T-helper 2 cell treated with Interferon-gamma antibody and Interleukin-4, amounts not matched to agents 5 μg/mL and 100 μg/mL, for 36 hours (primary cell): ENCODE measurements at regions not wholly inside any gene's neighbourhood (a gene's known extent, or its start where the extent isn't known, plus 50 kb on each side); places are given as distances from the start of the nearest gene placed in this dataset.

Experiments used
- DNase-seq: peaks from one replicate; pipeline ENCODE4 v3.0.0; 2021; ENCODE audit warnings: low spot score
- H3K27ac Mint-ChIP-seq: one replicate; pipeline ENCODE4 v1.8.0; 2021; ENCODE audit warnings: mild to moderate bottlenecking, mixed read lengths
- H3K27me3 Mint-ChIP-seq: one replicate; pipeline ENCODE4 v1.8.0; 2021; ENCODE audit warnings: low read depth, mixed read lengths
- H3K36me3 Mint-ChIP-seq: one replicate; pipeline ENCODE4 v1.8.0; 2021; ENCODE audit warnings: low read depth, mixed read lengths
- H3K4me1 Mint-ChIP-seq: one replicate; pipeline ENCODE4 v1.8.0; 2021; ENCODE audit warnings: low read depth, mixed read lengths
- H3K4me3 Mint-ChIP-seq: one replicate; pipeline ENCODE4 v1.8.0; 2022; ENCODE audit warnings: mild to moderate bottlenecking, moderate library complexity, mixed read lengths
- H3K9me3 Mint-ChIP-seq: one replicate; pipeline ENCODE4 v1.8.0; 2021; ENCODE audit warnings: mixed read lengths

DNA sequence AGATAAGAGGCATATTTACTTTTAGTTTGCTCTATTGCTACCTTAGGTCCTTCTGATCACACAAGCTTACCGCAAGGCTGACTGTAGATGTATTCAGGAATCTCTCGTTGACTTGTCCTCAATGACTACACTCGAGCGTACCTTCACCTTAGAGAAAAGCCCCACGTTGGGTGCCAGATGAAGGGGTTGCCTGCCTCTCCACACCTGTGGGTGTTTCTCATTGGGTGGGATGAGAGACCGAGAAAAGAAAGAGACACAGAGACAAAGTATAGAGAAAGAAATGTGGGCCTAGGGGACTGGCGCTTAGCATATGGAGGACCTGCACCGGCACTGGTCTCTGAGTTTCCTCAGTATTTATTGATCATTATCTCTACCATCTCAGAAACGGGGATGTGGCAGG is 51.8 kb downstream of the ASCL4 start:
- Mint-ChIP-seq H3K27ac (no peak overlapping the region), H3K4me1 (no peaks in the 10 kb centered on the region), H3K4me3 (no peak overlapping the region), H3K27me3 (peaks cover 6% of the 10 kb centered on the region), H3K36me3 (no peaks in the 10 kb centered on the region), H3K9me3 (peaks cover 28% of the 10 kb centered on the region)
- DNase-seq: no peak

DNA sequence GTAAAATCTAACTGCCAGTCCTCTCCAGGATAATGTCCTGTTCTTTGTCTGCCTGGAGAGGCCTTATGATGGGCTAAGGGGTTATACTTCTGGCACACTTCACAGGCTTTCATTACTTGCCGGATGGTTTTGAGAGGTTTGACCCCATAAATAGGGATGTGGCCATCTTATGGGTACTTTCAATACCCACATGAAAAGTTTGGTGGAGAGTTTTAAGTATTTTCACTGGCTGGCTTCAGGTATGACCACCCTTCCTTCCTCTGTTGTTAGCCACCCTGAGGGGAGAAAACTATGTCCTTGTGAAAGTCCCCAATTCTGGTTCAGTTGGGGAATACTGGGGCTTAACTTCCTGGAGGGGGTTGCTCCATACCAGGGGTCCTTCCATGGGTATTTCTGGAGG is 54.8 kb downstream of the ASCL4 start:
- H3K4me1 Mint-ChIP-seq: peaks cover 1% of the 10 kb centered on the region
- no peak overlapping the region for H3K27ac Mint-ChIP-seq
- peaks cover 6% of the 10 kb centered on the region for H3K27me3 Mint-ChIP-seq
- no peak for DNase-seq
- H3K9me3 Mint-ChIP-seq: peaks cover 28% of the 10 kb centered on the region
- no peak overlapping the region for H3K4me3 Mint-ChIP-seq
- no peaks in the 10 kb centered on the region for H3K36me3 Mint-ChIP-seq

DNA sequence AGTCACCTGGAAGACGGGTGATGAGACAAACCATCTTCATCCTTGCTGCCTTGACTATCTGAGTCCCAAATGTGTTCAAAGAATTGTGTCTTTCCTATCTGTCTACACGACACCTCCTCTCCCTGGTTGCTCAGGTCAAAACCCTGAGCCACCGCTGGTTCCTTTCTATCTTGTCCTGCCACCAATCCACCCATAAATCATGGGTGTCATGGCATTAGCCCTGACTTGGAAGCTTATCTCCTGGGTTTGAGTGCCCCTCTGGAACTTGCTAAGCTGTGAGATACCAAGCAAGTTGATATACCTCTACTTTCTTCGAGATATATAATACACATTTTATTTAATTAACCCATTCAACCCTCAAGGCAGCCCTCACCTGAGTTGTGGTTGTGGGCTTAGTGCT is 57.9 kb downstream of the ASCL4 start:
- Mint-ChIP-seq H3K36me3 (no peaks in the 10 kb centered on the region), H3K9me3 (peaks cover 5% of the 10 kb centered on the region), H3K27ac (no peak overlapping the region), H3K27me3 (peaks cover 22% of the 10 kb centered on the region), H3K4me3 (no peak overlapping the region), H3K4me1 (peaks cover 1% of the 10 kb centered on the region)
- no peak for DNase-seq

DNA sequence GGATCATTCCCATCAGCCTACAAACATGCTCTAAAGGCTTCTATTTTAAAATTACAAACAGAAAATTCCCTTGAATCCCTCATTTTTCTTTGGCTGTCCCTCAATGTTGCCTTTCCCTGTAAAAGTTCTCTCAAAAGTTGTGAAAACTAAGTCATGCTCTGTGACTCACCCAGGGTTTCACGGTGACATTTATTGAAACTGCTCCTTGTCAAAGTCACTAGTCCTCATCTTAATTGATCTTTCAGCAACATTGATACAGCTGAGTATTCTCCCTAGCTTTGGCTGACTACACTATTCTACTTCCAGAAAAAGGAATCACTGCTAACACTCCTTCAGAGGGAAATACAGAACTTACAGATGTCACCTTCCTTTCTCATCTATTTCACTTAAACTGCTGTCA is 65.7 kb downstream of the ASCL4 start:
- peaks cover 5% of the 10 kb centered on the region for H3K4me1 Mint-ChIP-seq
- no peaks in the 10 kb centered on the region for H3K36me3 Mint-ChIP-seq
- H3K4me3 Mint-ChIP-seq: no peak overlapping the region

DNA sequence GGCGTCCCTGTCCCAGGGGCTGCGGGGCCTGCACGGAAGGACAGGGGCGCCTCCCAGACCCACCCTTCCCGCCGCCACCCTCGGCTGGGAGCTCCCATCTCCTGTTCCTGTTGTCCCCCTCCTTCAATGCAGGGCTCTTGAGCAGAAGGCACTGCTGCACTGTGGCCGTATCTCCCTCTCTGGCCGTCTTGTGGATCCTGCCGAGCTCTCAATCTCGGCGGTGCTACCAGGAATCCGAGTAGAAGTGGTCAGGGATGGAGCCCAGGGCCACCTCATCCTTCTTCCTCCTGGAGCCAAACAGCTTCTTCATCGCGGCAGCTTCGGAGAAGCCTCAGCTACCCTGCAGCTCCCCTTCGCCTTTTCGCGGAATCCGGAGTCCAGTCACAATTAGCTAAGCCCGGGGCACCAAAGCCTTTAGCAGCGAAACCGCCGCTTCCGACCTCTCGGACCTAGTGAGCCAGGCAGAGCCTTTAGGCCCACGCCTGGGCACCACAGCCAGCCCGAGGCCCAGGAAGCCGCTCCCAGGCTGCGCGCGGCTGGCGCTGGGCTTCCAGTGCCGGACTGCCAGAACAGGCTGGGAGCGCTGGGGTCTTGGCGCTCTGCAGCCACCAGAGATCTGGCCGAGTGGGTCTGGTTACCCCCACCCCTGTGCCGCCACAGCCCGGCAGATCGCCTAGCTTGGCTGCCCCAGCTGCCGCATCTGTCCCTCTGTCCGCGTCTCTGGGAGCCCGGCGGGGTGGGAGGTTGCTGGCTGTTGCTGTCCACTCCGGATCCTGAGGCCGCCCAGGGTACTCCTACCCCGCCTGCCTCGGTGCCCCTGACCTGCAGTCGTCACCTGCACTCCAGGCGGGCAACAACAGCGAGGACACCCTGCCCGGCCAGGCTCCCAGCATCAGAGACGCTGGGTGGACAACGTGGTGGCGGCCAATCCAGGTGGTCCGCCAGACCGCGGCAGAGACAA is 69.1 kb downstream of the ASCL4 start:
- Mint-ChIP-seq H3K27me3 (peaks cover 63% of the 10 kb centered on the region), H3K4me1 (peaks cover 5% of the 10 kb centered on the region), H3K36me3 (no peaks in the 10 kb centered on the region), H3K4me3 (no peak overlapping the region), H3K9me3 (no peaks in the 10 kb centered on the region), H3K27ac (no peak overlapping the region)
- DNase-seq: no peak

More for the DNA sequence above, 65.7 kb downstream of the ASCL4 start:
- Mint-ChIP-seq H3K27me3 (peaks cover 53% of the 10 kb centered on the region), H3K27ac (no peak overlapping the region), H3K9me3 (no peaks in the 10 kb centered on the region)
- DNase-seq: no peak

DNA sequence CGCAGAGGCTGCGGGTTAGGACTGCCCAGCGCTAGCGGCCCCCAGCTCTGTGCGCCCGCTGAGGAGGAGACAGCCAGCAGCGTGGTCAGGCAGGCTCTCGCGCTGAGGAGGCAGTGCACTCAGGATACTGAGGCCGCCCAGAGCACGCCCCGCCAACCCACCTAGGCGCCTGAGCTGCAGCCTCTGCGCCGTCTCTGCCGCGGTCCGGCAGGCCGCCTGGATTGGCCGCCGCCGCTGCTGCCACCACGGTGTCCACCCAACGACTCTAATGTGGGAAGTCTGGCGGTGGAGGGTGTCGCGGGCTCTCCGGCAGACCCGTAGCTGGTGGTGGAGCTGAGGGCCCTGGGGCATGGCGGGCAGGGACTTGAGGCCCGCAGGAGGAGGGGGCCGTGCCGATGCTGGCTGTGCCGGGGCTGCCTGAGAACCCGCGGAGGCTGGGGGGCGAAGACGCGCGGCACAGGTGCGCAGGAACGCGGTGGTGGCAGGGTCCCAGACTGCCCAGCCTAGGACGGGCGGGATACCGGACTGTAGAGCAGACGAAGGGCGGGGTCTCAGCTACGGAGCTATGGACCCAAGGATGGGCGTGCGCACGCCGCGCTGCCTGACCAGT is 69.9 kb downstream of the ASCL4 start:
- no peak for DNase-seq
- Mint-ChIP-seq H3K9me3 (no peaks in the 10 kb centered on the region), H3K4me3 (no peak overlapping the region), H3K27me3 (peaks cover 66% of the 10 kb centered on the region), H3K27ac (no peak overlapping the region), H3K4me1 (peaks cover 5% of the 10 kb centered on the region), H3K36me3 (no peaks in the 10 kb centered on the region)

DNA sequence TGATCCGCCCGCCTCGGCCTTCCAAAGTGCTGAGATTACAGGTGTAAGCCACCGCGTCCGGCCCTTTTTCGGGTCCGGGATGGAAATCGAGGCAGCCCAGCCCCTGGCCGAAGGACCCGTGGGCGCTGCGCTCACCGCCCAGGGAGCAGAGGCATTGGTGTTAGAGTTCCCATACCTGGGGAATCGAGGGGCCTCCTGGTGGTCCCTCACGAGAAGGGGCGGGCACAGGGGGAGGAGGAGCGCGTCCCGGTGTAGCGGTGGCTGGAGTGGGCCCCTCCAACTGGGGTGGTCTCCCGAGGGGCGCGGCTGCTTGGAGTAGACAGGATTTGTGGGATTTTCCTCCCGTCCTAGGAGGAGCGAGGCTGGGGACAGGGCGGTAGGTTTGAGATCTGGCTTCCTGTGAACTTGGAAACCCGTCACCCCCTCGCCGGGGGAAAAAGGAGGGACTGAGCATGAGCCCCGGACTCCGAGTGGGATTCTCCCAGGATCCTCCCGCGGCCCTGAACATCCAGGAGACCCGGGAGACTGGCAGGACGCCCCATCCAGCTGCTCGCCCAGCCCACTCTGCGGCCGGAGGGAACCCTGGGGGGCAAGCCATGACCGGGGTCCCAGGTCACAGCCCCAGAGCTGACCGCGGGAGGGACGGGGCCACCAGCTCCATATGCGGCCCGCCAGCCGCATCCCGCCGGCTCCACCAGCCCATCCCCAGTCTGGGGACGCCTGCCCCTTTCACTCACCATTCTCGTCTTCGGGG is 70.9 kb downstream of the ASCL4 start:
- Mint-ChIP-seq H3K36me3 (no peaks in the 10 kb centered on the region), H3K4me1 (peaks cover 3% of the 10 kb centered on the region), H3K4me3 (no peak overlapping the region), H3K27me3 (peaks cover 68% of the 10 kb centered on the region), H3K9me3 (no peaks in the 10 kb centered on the region), H3K27ac (no peak overlapping the region)
- DNase-seq: no peak

DNA sequence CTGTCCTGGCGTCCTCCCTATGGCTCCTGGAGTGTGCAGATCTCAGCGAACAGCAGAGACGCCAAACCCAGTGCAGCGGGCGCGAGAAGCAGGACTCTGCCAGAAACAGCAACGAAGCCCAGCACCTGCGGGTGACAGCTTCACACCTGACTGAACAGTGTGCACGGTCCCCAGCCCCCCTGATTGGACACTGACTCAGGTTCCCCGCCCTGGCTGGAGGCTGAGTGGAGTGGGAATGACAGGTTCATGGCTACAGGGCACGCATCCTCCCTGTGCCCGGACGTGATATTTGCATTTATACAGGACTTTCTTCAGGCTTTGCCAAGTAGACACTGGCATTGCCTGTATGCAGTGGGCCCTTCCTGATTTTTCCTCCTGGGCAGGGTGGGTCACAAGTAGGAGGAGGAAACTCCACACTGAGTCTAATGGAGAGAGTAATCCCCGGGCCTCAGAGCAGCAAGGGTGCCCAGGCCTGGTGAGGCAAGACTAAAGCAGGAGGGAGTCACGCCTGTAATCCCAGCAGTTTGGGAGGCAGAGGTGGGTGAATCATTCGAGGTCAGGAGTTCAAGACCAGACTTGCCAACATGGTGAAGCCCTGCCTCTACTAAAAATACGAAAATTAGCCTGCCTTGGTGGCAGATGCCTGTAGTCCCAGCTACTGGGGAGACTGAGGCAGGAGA is 71.6 kb downstream of the ASCL4 start:
- Mint-ChIP-seq H3K4me1 (peaks cover 3% of the 10 kb centered on the region), H3K36me3 (no peaks in the 10 kb centered on the region), H3K27ac (no peak overlapping the region), H3K4me3 (no peak overlapping the region), H3K27me3 (peaks cover 63% of the 10 kb centered on the region), H3K9me3 (no peaks in the 10 kb centered on the region)
- no peak for DNase-seq

DNA sequence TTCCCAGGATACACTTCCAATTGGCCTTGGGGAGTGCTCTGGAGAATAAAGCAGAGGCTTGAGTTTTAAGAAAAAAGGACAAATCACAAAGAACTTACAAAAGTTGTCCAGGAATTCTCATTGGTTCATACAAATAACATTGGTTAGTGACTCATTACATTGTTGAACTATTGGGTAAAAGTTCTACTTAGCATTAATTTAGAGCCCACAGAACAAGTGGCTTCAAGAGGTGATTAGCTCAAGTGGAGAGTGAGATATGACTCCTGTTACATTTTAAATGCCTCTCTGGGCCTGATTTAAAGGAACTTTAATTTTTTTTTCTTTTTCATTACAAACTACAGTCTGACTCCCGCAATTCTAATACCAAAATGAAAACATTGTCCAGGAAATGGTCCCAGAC is 72.9 kb downstream of the ASCL4 start:
- Mint-ChIP-seq H3K4me3 (no peak overlapping the region), H3K9me3 (no peaks in the 10 kb centered on the region), H3K36me3 (no peaks in the 10 kb centered on the region), H3K4me1 (peaks cover 3% of the 10 kb centered on the region), H3K27me3 (peaks cover 56% of the 10 kb centered on the region), H3K27ac (no peak overlapping the region)
- DNase-seq: no peak

DNA sequence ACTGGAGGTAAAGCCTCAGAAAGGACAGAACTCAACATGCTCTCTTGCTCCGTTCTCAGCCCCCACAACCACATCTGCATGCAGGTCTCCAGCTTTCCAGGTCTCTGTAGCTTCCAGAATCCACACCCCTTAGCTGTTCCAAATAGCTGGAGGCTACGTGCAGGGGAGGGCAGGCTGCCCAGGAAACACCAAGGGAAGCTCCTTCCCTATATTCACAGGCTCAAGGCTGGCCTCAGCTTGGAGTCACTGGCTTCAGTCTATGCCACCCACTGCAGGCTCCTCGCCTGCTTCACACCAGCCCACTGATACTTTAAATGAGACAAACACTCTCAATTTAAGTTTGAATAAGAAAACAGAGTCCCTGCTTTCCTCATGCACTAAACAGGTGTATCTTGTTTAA is 73.3 kb downstream of the ASCL4 start:
- Mint-ChIP-seq H3K4me3 (no peak overlapping the region), H3K36me3 (no peaks in the 10 kb centered on the region), H3K4me1 (peaks cover 3% of the 10 kb centered on the region), H3K9me3 (no peaks in the 10 kb centered on the region), H3K27ac (no peak overlapping the region), H3K27me3 (peaks cover 52% of the 10 kb centered on the region)
- DNase-seq: no peak

DNA sequence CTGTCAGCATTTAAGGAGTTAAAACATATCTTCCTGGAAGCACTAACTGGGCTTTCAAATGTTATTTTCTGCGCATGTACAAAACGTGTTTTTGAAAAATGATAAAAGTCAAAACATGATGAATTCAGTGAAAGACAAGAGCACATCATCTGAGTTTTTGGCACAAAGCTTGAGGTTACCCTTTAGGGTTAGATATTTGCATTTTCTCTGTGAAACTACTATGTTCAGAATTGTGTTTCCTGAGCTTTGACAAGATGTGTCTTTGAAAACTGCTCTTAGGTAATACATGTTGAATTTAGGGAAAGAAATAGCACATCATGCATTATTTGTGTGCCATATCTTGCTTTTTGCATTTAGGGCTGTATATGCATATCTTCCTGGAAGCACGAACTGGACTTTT is 79.0 kb downstream of the ASCL4 start:
- Mint-ChIP-seq H3K4me3 (no peak overlapping the region), H3K36me3 (no peaks in the 10 kb centered on the region), H3K27me3 (peaks cover 58% of the 10 kb centered on the region), H3K9me3 (no peaks in the 10 kb centered on the region), H3K27ac (no peak overlapping the region), H3K4me1 (no peaks in the 10 kb centered on the region)
- no peak for DNase-seq

DNA sequence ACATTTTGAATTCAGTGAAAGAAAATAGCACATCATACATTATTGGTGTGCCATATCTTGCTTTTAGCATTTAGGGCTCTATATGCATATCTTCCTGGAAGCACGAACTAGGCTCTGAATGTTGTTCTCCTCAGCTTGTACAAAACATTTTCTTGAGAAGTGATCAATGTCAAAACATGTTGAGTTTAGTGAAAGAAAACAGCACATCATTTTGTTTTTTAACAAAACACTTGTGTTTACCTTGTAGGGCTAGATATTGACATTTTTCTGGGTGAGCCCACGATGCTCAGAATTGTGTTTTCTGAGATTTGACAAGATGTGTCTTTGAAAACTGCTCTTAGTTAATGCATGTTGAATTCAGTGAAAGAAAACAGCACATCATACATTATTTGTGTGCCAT is 81.0 kb downstream of the ASCL4 start:
- Mint-ChIP-seq H3K4me3 (no peak overlapping the region), H3K27me3 (peaks cover 53% of the 10 kb centered on the region), H3K36me3 (no peaks in the 10 kb centered on the region), H3K27ac (no peak overlapping the region), H3K4me1 (no peaks in the 10 kb centered on the region), H3K9me3 (no peaks in the 10 kb centered on the region)
- DNase-seq: no peak

DNA sequence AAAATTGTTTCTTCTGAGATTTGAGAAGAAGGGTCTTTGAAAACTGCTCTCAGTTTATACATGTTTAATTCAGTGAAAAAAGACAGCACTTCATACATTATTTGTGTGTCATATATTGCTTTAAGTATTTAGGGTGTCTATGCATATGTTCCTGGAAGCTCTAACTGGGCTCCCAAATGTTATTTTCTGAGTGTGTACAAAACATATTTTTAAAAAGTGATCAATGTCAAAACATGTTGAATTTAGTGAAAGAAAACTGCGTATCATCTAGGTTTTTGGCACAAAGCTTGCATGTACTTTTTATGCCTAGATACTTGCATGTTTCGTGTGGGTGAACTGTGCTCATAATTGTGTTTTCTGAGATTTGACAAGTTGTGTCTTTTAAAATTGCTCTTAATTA is 81.6 kb downstream of the ASCL4 start:
- Mint-ChIP-seq H3K27me3 (peaks cover 59% of the 10 kb centered on the region), H3K4me3 (no peak overlapping the region), H3K36me3 (no peaks in the 10 kb centered on the region), H3K27ac (no peak overlapping the region), H3K9me3 (no peaks in the 10 kb centered on the region), H3K4me1 (no peaks in the 10 kb centered on the region)
- DNase-seq: no peak

DNA sequence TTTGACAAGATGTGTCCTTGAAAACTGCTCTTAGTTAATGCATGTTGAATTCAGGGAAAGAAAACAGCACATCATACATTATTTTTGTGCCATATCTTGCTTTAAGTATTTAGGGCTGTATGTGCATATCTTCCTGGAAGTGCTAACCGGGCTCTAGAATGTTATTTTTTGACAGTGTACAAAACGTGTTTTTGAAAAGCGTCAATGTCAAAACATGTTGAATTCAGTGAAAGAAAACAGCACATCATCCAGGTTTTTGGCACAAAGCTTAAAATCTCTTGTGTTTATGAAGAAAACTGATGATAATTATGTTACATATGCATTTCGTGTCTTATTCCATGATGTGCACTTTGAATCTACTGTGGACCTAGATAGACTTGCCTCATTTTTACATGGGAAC is 82.7 kb downstream of the ASCL4 start:
- H3K4me3 Mint-ChIP-seq: no peak overlapping the region
- H3K27ac Mint-ChIP-seq: no peak overlapping the region
- no peak for DNase-seq
- H3K36me3 Mint-ChIP-seq: no peaks in the 10 kb centered on the region
- peaks cover 67% of the 10 kb centered on the region for H3K27me3 Mint-ChIP-seq
- H3K4me1 Mint-ChIP-seq: no peaks in the 10 kb centered on the region
- H3K9me3 Mint-ChIP-seq: no peaks in the 10 kb centered on the region
